ENCODE measurements at regions not wholly inside any gene's neighbourhood (a gene's known extent, or its start where the extent isn't known, plus 50 kb on each side); places are given as distances from the start of the nearest gene placed in this dataset.

GRCh38 chr3:13223574-13224237, 150.5 kb upstream of the IQSEC1 start:
- DNase-seq = no peak

- no peak for DNase-seq
These were observed 149.8 kb upstream of the IQSEC1 start for GRCh38 chr3:13222891-13223573.

- no peak for DNase-seq
These were observed 148.9 kb upstream of the IQSEC1 start for GRCh38 chr3:13222131-13222530.

- DNase-seq = no peak
These were observed 148.3 kb upstream of the IQSEC1 start for GRCh38 chr3:13221491-13222061.

GRCh38 chr3:13220991-13221390, 147.8 kb upstream of the IQSEC1 start:
- no peak for DNase-seq

GRCh38 chr3:13219902-13220296, 146.7 kb upstream of the IQSEC1 start:
- DNase-seq = no peak

GRCh38 chr3:13219077-13219901, 146.1 kb upstream of the IQSEC1 start:
- no peak for DNase-seq

- no peak for DNase-seq
These were observed 145.3 kb upstream of the IQSEC1 start for GRCh38 chr3:13218541-13218908.

GRCh38 chr3:13217736-13218540, 144.7 kb upstream of the IQSEC1 start:
- DNase-seq = no peak

- DNase-seq = no peak
These were observed 144.0 kb upstream of the IQSEC1 start for GRCh38 chr3:13217253-13217652.

- no peak for DNase-seq
These were observed 142.8 kb upstream of the IQSEC1 start for GRCh38 chr3:13215940-13216546.

- DNase-seq = no peak
These were observed 141.7 kb upstream of the IQSEC1 start for GRCh38 chr3:13214847-13215472.

- no peak for DNase-seq
These were observed 140.9 kb upstream of the IQSEC1 start for GRCh38 chr3:13213911-13214846.

- DNase-seq = no peak
These were observed 140.3 kb upstream of the IQSEC1 start for GRCh38 chr3:13213490-13213889.

GRCh38 chr3:13211605-13212210, 138.5 kb upstream of the IQSEC1 start:
- no peak for DNase-seq

GRCh38 chr3:13210221-13210975, 137.2 kb upstream of the IQSEC1 start:
- no peak for DNase-seq

- DNase-seq = no peak
These were observed 136.4 kb upstream of the IQSEC1 start for GRCh38 chr3:13209634-13209997.

- no peak for DNase-seq
These were observed 135.7 kb upstream of the IQSEC1 start for GRCh38 chr3:13208706-13209633.

Measured in activated effector memory CD4-positive, alpha-beta T cell treated with Interleukin-2 at 50 U/mL for 16 hours (primary cell).